Osteocyte (in vitro differentiated cells): ENCODE measurements at regions not wholly inside any gene's neighbourhood (a gene's known extent, or its start where the extent isn't known, plus 50 kb on each side); places are given as distances from the start of the nearest gene placed in this dataset.
A peak's percentile ranks its signal among the peaks of the same experiment; 100 is the strongest.

ENCODE experiments used
- DNase-seq: peaks from one replicate; pipeline ENCODE4 v3.0.0; 2021; ENCODE audit warnings: mixed read lengths; ENCODE audit not compliant: unreplicated experiment; ENCODE audit errors: extremely low spot score
- H3K27ac Mint-ChIP-seq: one replicate; pipeline ENCODE4 v1.8.0; 2021; ENCODE audit warnings: mild to moderate bottlenecking, mixed read lengths; ENCODE audit not compliant: unreplicated experiment
- H3K27me3 Mint-ChIP-seq: one replicate; pipeline ENCODE4 v1.8.0; 2021; ENCODE audit warnings: mixed read lengths; ENCODE audit not compliant: unreplicated experiment
- H3K36me3 Mint-ChIP-seq: one replicate; pipeline ENCODE4 v1.8.0; 2021; ENCODE audit warnings: mixed read lengths; ENCODE audit not compliant: unreplicated experiment
- H3K4me1 Mint-ChIP-seq: one replicate; pipeline ENCODE4 v1.8.0; 2021; ENCODE audit warnings: mixed read lengths; ENCODE audit not compliant: unreplicated experiment
- H3K4me3 Mint-ChIP-seq: one replicate; pipeline ENCODE4 v1.8.0; 2021; ENCODE audit warnings: mild to moderate bottlenecking, moderate library complexity, mixed read lengths; ENCODE audit not compliant: unreplicated experiment
- H3K9me3 Mint-ChIP-seq: one replicate; pipeline ENCODE4 v1.8.0; 2021; ENCODE audit warnings: mixed read lengths; ENCODE audit not compliant: unreplicated experiment
- CTCF ChIP-seq: fragments of 200-600 bp; sonication (generic); IDR thresholded peaks from 2 replicates; pipeline ENCODE4 v1.5.0; 2021; ENCODE audit warnings: antibody characterized with exemption, mild to moderate bottlenecking, moderate library complexity

GRCh38 chr14:22320362-22320750 lies 268.7 kb downstream of the DAD1 start:
- Mint-ChIP-seq H3K4me3 (no peak overlapping the region), H3K36me3 (no peaks in the 10 kb centered on the region), H3K27ac (no peak overlapping the region), H3K4me1 (peaks cover 2% of the 10 kb centered on the region), H3K9me3 (no peaks in the 10 kb centered on the region), H3K27me3 (peaks cover 47% of the 10 kb centered on the region)
- TF ChIP-seq CTCF = no peak
- DNase-seq = no peak

- Mint-ChIP-seq H3K27me3 (peaks cover 47% of the 10 kb centered on the region), H3K4me3 (no peak overlapping the region), H3K4me1 (peaks cover 2% of the 10 kb centered on the region), H3K9me3 (no peaks in the 10 kb centered on the region), H3K36me3 (no peaks in the 10 kb centered on the region), H3K27ac (no peak overlapping the region)
- no peak for DNase-seq
- peak; percentile 74 for TF ChIP-seq CTCF
Measured at GRCh38 chr14:22319526-22320361, 269.3 kb downstream of the DAD1 start.

GRCh38 chr14:22318951-22319350 lies 270.1 kb downstream of the DAD1 start:
- H3K27ac Mint-ChIP-seq = no peak overlapping the region
- H3K9me3 Mint-ChIP-seq = no peaks in the 10 kb centered on the region
- no peak overlapping the region for H3K4me3 Mint-ChIP-seq
- peaks cover 43% of the 10 kb centered on the region for H3K27me3 Mint-ChIP-seq
- no peak for TF ChIP-seq CTCF
- H3K4me1 Mint-ChIP-seq = peaks cover 4% of the 10 kb centered on the region
- no peak for DNase-seq
- H3K36me3 Mint-ChIP-seq = no peaks in the 10 kb centered on the region

- DNase-seq = no peak
- H3K36me3 Mint-ChIP-seq = no peaks in the 10 kb centered on the region
- no peaks in the 10 kb centered on the region for H3K9me3 Mint-ChIP-seq
- H3K27ac Mint-ChIP-seq = no peak overlapping the region
- peaks cover 18% of the 10 kb centered on the region for H3K4me1 Mint-ChIP-seq
- no peak overlapping the region for H3K4me3 Mint-ChIP-seq
- TF ChIP-seq CTCF = no peak
- peaks cover 23% of the 10 kb centered on the region for H3K27me3 Mint-ChIP-seq
Measured at GRCh38 chr14:22316473-22316872, 272.6 kb downstream of the DAD1 start.

- TF ChIP-seq CTCF = no peak
- H3K27me3 Mint-ChIP-seq = peaks cover 14% of the 10 kb centered on the region
- H3K36me3 Mint-ChIP-seq = no peaks in the 10 kb centered on the region
- no peaks in the 10 kb centered on the region for H3K9me3 Mint-ChIP-seq
- H3K27ac Mint-ChIP-seq = no peak overlapping the region
- peaks cover 21% of the 10 kb centered on the region for H3K4me1 Mint-ChIP-seq
- no peak for DNase-seq
- H3K4me3 Mint-ChIP-seq = no peak overlapping the region
Measured at GRCh38 chr14:22315336-22315735, 273.7 kb downstream of the DAD1 start.
